ENCODE measurements at regions not wholly inside any gene's neighbourhood (a gene's known extent, or its start where the extent isn't known, plus 50 kb on each side); places are given as distances from the start of the nearest gene placed in this dataset.
"Not testable (repeated sequence)": the region's sequence is repeated elsewhere in the genome, so short reads cannot be mapped to it uniquely, and the experiment has no call there.

DNA sequence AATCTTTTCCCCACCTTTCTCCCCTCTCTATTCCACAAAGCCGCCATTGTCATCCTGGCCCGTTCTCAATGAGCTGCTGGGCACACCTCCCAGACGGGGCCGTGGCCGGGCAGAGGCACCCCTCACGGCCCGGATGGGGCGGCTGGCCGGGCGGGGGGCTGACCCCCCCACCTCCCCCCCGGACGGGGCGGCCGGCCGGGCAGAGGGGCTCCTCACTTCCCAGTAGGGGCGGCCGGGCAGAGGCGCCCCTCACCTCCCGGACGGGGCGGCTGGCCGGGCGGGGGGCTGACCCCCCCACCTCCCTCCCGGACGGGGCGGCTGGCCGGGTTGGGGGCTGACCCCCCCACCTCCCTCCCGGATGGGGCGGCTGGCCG, 85.6 kb downstream of the OR2B2 start:
- DNase-seq (ENCODE audit: low spot score) = not testable (repeated sequence)

DNA sequence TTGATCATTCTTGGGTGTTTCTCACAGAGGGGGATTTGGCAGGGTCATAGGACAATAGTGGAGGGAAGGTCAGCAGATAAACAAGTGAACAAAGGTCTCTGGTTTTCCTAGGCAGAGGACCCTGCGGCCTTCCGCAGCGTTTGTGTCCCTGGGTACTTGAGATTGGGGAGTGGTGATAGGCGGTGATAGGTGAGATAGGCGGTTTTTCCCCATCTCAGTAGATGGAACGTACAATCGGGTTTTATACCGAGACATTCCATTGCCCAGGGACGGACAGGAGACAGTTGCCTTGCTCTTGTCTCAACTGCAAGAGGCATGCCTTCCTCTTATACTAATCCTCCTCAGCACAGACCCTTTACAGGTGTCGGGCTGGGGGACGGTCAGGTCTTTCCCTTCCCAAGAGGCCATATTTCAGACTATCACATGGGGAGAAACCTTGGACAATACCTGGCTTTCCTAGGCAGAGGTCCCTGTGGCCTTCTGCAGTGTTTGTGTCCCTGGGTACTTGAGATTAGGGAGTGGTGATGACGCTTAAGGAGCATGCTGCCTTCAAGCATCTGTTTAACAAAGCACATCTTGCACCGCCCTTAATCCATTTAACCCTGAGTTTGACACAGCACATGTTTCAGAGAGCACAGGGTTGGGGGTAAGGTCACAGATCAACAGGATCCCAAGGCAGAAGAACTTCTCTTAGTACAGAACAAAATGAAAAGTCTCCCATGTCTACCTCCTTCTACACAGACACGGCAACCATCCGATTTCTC, 86.2 kb downstream of the OR2B2 start:
- DNase-seq (ENCODE audit: low spot score) = not testable (repeated sequence)

DNA sequence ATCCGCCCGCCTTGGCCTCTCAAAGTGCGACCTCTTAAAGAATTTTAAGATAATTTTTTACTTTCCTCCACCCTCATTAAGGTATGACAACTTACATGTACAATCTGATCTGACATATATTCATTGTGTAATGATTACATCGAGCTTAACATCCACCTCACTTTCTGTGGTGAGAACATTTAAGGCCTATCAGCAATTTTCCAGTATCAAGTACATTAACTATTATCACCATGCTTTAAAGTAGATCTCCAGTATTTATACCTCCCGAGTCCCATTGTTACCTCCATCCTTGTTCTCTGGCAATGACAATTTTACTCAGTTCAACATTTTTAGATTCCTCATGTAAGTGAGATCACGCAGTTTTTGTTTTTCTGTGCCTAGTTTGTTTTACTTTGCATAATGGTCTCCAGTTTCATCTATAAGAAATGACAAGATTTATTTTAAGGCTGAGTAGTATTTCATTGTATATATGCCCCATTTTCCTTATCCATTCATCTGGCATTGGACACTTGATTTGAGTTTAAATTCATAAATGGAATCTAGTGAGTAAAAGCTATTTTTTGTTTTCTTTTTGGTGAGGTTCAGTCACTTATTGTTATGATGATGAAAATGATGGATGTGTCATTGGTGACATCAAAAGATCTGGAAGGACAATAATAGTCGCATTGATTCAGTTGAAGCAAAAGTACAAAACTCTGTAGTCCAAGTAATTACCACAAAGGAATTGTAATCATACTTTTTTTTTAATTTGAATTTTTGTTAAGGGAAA, 87.0 kb downstream of the OR2B2 start:
- DNase-seq (ENCODE audit: low spot score) = no peak

DNA sequence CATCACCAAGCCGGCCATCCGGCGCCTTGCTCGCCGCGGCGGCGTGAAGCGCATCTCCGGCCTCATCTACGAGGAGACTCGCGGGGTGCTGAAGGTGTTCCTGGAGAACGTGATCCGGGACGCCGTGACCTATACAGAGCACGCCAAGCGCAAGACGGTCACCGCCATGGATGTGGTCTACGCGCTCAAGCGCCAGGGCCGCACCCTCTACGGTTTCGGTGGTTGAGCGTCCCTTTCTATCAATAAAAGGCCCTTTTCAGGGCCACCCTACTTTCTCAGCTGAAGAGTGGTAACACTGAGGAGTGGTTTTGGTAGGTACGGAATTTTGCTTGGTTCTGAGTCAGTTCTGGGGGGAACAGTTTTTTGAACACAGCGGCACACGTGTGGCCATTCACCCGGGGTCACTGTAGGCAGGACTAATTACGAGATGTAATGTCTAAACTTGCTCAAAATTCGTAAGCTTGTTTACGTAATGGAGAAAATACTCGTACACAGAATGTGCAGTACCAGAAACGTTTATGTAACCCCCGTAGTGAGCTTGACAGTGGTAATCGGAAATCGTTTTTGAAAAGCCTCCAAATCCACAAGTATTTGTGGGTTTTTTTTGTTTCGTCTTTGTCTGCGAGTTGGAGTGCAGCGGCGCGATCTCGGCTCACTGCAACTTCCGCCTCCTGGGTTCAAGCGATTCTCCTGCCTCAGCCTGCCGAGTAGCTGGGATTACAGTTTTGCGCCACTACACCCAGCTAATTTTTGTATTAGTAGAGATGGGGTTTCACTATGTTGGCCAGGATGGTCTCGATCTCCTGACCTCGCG, 87.8 kb downstream of the OR2B2 start:
- DNase-seq (ENCODE audit: low spot score) = not testable (repeated sequence)

DNA sequence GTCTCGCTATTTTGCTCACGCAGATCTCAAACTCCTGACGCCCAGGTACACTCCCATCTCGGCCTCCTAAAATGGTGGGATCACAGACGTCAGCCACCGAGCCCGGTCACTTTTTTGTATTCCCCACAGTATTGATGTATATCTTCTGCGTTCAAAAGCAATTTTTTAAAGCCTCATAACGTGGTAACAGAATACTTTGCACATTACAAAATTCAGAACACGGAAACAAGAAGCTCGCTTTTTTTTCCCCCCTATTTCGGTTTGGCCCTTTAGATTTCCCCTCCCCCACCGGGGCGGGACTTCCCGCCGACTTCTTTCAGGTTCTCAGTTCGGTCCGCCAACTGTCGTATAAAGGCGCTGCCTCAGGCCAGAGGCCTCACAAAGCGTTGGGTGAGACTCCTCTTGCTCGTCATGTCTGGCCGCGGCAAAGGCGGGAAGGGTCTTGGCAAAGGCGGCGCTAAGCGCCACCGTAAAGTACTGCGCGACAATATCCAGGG, 88.4 kb downstream of the OR2B2 start:
- not testable (repeated sequence) for DNase-seq (ENCODE audit: low spot score)

DNA sequence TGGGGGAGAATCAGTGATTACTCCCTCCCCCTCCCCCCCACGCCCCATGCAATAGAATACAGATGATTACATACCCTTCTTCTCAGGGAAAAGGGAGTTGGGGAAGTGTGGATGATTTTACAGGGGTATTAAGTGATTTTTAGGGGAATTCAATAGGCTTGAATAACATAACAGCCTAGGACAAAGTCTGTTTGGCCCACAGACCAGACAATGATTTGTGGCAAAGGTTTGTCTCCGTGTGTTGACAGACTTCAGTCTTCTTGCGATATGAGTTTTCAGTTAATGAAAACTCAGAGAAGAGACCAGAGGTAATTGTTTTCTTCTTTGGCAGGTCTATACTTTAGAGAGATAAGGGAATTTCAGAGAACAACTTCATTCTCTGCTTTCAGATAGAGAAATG, 95.3 kb downstream of the OR2B2 start:
- DNase-seq (ENCODE audit: low spot score) = no peak

DNA sequence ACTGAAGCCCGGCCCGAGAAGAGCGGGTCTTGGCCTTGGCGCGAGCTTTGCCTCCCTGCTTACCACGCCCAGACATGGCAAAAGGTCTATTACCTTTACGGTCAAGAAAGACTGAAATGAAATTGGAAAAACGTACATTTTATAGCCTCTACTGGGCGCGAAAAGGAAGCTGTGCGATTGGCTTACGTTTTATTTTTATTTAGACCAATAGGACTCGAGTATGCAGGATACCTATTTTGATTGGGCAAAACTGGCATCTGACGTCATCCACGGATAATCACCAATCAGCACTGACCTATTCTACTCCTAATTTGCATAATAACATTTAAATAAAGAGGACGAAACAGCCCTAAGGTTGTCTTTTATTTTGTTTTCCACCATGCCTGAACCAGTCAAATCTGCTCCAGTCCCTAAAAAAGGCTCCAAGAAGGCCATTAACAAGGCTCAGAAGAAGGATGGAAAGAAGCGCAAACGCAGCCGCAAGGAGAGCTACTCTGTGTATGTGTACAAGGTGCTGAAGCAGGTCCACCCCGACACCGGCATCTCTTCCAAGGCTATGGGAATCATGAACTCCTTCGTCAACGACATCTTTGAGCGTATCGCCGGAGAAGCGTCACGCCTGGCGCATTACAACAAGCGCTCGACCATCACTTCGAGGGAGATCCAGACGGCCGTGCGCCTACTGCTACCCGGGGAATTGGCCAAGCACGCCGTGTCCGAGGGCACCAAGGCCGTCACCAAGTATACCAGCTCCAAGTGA, 97.4 kb downstream of the OR2B2 start:
- DNase-seq (ENCODE audit: low spot score) = peak; percentile 85

DNA sequence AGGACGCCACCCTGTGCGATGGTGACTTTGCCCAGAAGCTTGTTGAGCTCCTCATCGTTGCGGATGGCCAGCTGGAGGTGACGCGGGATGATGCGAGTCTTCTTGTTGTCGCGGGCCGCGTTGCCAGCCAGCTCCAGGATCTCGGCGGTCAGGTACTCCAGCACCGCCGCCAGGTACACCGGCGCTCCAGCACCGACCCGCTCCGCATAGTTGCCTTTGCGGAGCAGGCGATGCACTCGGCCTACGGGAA, 97.9 kb downstream of the OR2B2 start:
- not testable (repeated sequence) for DNase-seq (ENCODE audit: low spot score)

DNA sequence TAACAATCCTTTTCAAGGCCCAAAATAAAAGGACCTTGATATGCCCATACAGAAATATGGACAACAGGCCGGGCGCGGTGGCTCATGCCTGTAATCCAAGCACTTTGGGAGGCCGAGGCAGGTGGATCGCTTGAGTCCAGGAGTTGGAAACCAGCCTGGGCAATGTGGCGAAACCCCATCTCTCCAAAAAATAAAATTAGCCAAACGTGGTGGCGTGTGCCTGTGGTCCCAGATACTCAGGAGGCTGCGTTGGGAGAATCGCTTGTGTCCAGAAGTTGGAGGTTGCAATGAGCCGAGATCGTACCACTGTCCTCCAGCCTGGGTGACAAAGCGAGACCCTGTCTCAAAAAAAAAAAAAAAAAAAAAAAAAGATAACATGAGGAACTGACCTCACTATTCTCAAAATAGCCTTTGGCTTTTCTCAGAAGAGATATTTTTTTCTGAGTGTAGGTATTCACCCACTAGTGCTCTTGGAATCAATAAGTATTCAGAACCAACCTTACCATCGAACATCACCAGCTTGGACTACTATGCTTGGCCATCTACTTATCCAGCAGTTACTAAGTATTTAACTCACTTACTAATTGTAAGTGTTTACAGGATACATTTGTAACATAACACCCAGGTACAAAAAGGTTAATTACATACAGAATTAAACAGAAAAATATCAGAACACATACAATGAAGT, 99.2 kb downstream of the OR2B2 start:
- DNase-seq (ENCODE audit: low spot score) = no peak

DNA sequence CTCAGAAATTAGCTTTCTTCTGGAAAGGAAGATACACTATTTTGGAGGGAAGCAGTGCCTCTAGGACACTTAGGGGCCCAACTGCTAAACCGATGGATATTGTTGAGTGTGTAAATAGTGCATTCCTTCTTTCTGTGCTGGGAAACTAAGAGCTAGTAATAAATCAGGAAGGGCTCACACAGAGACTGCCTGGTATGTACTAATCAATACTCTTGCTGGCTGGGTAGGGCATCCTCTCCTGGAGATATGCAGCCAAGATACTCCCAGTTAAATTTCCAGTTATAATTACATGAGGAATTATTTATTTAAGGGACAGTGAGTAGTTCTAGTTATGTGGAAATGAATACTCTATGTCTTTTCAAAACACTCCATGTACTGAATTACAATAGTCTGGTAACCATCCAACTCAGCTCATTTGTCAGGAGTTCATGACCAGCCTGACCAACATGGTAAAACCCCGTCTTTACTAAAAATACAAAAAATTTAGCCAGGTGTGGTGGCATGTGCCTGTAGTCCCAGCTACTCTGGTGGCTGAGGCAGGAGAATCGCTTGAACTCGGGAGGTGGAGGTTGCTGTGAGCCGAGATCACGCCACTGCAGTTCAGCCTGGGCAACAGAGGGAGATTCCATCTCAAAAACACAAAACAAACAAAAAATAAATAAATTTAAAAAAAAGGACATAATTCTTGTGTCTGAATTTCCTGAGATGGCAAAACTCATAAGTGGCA, 100.0 kb downstream of the OR2B2 start:
- DNase-seq (ENCODE audit: low spot score) = no peak

DNA sequence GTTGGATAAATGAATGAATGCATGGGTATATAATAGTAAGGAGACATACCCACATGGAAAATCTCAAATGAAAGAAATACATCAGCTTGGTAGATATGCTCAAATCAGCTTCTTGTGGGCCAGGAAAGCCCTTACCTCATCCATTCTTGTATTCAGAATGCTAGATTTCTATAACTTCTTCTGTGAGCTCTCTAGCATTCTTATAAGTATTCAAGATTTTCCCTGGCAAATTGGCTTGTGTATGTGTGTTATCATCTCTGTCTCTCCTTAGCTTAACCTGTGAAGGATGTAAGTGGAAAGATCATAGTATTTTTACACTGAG, 100.8 kb downstream of the OR2B2 start:
- DNase-seq (ENCODE audit: low spot score) = no peak

DNA sequence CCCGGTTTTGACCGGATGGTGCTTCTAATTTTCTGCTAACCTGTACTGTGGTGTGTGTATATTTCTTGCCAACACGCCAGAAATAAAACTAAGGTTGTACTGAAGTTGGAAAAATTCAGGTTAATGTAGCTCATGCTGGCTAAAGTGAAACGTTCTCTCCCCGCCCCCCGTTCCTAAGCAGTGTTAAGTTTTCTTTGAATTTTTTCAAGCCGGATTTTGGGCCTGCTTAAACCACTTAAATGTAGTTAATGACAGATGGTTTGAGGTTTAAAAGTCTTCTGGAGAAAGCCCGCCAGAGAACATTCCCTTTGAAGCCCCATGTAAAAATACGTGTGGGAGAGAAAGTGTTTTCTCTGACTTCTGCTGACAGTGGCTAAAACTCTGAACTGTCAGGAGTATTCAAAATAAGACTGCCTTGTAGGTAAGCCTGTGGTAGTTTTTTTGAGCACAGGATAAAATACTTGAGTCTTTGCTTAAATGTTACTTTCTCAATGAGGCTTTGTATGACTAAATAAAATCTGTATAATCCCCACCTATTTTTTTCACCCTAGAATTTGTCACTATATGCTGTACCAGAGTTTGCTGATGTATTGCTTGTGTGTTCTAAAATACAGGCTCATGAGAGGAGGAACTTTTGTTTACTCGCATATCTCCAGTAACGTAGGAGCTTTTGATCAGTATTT, 101.3 kb downstream of the OR2B2 start:
- DNase-seq (ENCODE audit: low spot score) = no peak

DNA sequence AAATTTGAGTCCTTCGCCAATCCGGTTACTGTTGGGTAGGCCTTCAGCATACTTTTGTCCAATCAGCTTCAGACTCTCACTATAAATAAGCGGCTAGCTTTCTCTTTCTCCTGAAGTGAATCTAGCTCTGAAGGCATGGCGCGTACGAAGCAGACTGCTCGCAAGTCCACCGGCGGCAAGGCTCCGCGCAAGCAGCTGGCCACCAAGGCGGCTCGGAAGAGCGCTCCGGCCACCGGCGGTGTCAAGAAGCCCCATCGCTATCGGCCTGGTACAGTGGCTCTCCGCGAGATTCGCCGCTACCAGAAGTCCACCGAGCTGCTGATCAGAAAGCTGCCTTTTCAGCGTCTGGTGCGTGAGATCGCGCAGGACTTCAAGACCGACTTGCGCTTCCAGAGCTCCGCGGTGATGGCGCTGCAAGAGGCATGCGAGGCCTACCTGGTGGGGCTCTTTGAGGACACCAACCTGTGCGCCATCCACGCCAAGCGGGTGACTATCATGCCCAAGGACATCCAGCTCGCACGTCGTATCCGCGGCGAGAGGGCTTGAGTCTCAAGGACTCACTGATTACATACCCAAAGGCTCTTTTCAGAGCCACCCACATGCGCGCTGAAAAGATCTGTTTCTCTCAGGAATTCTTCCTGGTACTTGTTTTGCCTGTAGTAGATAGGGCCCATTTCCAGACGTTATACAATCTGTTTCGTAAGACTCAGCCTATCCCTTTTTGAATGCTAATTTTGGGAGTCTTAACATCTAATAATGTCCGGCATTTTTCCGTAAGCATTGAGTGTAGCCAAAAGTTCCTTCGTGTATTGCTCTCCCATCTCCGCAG, 102.0 kb downstream of the OR2B2 start:
- DNase-seq (ENCODE audit: low spot score) = peak; percentile 86

DNA sequence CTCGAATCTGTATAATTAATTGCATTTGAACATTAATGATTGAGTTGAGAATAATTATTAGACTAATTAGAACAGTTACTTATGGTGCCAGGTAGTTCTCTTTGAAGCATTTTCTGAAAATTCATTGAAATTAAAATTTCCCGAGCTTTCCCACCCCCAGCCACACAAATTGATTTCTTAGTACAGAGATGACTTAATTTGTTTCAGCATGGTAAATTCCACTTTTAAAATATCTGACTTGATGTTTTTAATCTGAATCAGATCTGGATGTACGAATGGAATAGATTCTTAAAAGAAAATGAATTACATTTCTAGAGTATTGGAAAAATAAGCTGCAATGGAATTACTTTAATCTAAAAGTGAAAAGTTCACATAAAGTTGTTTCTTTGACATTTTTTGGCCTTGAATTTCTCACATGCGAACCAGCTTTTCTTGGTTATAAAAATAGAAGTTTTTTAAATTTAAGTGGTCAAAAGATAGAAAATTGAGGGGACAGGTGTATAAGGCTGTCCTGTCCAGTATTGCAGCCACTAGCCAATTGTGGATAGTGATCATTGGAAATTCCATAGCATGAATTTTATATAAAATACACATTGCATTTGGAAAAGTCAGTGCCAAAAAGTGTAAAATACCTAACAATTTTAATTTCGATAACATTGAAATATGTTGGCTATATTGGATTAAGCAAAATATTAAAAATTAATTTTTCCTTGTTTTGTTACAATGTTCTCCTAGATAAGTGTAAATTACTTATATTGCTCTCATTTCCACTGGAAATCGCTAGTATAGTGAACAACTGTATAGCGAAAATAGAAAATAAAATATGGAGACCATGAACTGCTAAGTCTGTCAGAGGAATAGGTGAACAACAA, 102.9 kb downstream of the OR2B2 start:
- no peak for DNase-seq (ENCODE audit: low spot score)

DNA sequence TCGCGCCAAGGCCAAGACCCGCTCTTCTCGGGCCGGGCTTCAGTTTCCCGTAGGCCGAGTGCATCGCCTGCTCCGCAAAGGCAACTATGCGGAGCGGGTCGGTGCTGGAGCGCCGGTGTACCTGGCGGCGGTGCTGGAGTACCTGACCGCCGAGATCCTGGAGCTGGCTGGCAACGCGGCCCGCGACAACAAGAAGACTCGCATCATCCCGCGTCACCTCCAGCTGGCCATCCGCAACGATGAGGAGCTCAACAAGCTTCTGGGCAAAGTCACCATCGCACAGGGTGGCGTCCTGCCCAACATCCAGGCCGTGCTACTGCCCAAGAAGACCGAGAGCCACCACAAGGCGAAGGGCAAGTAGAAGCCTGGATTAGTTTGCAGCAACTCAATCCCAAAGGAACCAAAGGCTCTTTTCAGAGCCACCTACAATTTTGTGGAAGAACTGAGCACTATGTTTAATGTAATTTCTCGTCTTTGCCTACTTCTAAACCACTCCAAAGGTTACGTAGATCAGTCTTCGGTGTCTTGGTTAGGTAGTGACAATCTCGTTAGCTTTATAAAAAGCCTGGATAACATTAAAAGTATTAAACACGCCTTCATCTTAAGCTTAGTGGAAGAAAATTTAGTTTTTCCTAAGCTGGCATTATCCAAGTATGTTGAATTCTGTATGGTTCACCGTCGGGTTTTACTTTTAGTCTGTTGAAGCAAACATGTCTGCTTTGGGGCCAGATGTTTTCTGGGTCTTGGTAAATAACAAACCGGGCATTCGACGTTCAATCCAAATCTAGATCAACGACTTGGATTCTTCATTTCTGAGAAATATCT, 103.7 kb downstream of the OR2B2 start:
- not testable (repeated sequence) for DNase-seq (ENCODE audit: low spot score)

DNA sequence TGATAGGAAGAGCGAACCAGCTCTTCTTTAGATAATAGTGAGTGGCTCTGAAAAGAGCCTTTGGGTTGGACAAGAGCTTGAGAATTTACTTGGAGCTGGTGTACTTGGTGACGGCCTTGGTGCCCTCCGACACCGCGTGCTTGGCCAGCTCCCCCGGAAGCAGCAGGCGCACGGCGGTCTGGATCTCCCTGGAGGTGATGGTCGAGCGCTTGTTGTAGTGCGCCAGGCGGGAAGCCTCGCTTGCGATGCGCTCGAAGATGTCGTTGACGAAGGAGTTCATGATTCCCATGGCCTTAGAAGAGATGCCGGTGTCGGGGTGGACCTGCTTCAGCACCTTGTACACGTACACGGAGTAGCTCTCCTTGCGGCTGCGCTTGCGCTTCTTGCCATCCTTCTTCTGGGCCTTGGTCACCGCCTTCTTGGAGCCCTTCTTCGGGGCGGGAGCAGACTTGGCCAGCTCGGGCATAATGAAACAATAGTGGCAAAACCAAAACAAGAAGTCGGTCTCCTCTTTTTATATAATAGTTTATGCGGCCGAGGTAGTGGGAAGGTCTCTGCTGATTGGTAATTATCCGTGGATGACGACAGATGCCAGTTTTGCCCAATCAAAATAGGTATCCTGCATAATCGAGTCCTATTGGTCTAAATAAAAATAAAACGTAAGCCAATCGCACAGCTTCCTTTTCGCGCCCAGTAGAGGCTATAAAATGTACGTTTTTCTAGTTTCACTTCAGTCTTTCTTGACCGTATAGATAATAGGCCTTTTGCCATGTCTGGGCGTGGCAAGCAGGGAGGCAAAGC, 104.6 kb downstream of the OR2B2 start:
- DNase-seq (ENCODE audit: low spot score) = peak; percentile 93

DNA sequence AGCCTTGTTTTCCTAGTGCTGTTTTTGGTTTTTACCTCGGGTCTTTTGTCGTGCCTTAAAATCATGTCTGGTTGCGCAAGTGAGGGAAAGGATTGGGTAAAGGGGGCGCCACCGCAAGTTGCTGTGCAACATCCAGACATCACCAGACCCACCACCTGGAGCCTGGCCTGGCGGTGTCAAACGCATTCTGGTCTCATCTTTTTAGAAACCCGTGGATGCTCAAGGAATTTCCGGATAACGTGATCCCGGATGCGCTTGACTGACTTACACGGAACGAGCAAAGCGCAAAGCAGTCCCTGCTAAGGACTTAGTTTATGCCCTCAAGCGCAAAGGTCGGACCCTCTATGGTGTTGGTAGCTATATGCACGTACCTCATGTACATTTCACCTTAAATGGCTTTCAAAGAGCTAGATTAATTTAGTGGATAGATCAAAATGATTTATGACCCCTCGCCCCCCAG, 105.2 kb downstream of the OR2B2 start:
- no peak for DNase-seq (ENCODE audit: low spot score)

All from germinal center (tissue), 1 donor.